GM18517 (cell line): ENCODE measurements at regions not wholly inside any gene's neighbourhood (a gene's known extent, or its start where the extent isn't known, plus 50 kb on each side); places are given as distances from the start of the nearest gene placed in this dataset.

ENCODE experiments used
- ATAC-seq: cut with Tn5 transposase; IDR thresholded peaks from one replicate; pipeline ENCODE4 v1.9.1; 2021; ENCODE audit warnings: mild to moderate bottlenecking, moderate library complexity; ENCODE audit not compliant: unreplicated experiment

- no peak for ATAC-seq
These were observed 427.8 kb upstream of the MYT1L start for GRCh38 chr2:2758793-2759367.

- ATAC-seq: no peak
These were observed 426.7 kb upstream of the MYT1L start for GRCh38 chr2:2757764-2758163.

- no peak for ATAC-seq
These were observed 425.8 kb upstream of the MYT1L start for GRCh38 chr2:2756886-2757285.

GRCh38 chr2:2755990-2756389 lies 424.9 kb upstream of the MYT1L start:
- ATAC-seq: no peak

GRCh38 chr2:2754940-2755339 lies 423.9 kb upstream of the MYT1L start:
- no peak for ATAC-seq

- ATAC-seq: no peak
These were observed 420.7 kb upstream of the MYT1L start for GRCh38 chr2:2751715-2752315.

- no peak for ATAC-seq
These were observed 420.0 kb upstream of the MYT1L start for GRCh38 chr2:2750867-2751714.

GRCh38 chr2:2749206-2749598 lies 418.1 kb upstream of the MYT1L start:
- no peak for ATAC-seq

GRCh38 chr2:2748399-2749205 lies 417.5 kb upstream of the MYT1L start:
- ATAC-seq: no peak

GRCh38 chr2:2747797-2748301 lies 416.8 kb upstream of the MYT1L start:
- no peak for ATAC-seq

- no peak for ATAC-seq
These were observed 415.7 kb upstream of the MYT1L start for GRCh38 chr2:2746731-2747130.

GRCh38 chr2:2744958-2745715 lies 414.1 kb upstream of the MYT1L start:
- ATAC-seq: no peak

GRCh38 chr2:2744107-2744506 lies 413.0 kb upstream of the MYT1L start:
- no peak for ATAC-seq

- ATAC-seq: no peak
These were observed 412.1 kb upstream of the MYT1L start for GRCh38 chr2:2743164-2743571.

GRCh38 chr2:2742726-2743125 lies 411.7 kb upstream of the MYT1L start:
- ATAC-seq: no peak

GRCh38 chr2:2740238-2740775 lies 409.2 kb upstream of the MYT1L start:
- no peak for ATAC-seq

GRCh38 chr2:2739231-2739795 lies 408.2 kb upstream of the MYT1L start:
- ATAC-seq: no peak

GRCh38 chr2:2738684-2739083 lies 407.6 kb upstream of the MYT1L start:
- no peak for ATAC-seq

GRCh38 chr2:2738276-2738675 lies 407.2 kb upstream of the MYT1L start:
- ATAC-seq: no peak

GRCh38 chr2:2735041-2735440 lies 404.0 kb upstream of the MYT1L start:
- ATAC-seq: no peak
